ENCODE measurements at regions not wholly inside any gene's neighbourhood (a gene's known extent, or its start where the extent isn't known, plus 50 kb on each side); places are given as distances from the start of the nearest gene placed in this dataset.
"Not testable (repeated sequence)": the region's sequence is repeated elsewhere in the genome, so short reads cannot be mapped to it uniquely, and the experiment has no call there.

GRCh38 chr17:30644287-30644686 lies 167.1 kb downstream of the GOSR1 start:
- not testable (repeated sequence) for DNase-seq (ENCODE audit: low read depth in 3 of 3, low spot score in 2 of 3)

- DNase-seq (ENCODE audit: low read depth in 3 of 3, low spot score in 2 of 3), result not testable (repeated sequence)
Observed at GRCh38 chr17:30641428-30641827, 164.2 kb downstream of the GOSR1 start.

GRCh38 chr17:30639391-30639790 lies 162.2 kb downstream of the GOSR1 start:
- DNase-seq (ENCODE audit: low read depth in 3 of 3, low spot score in 2 of 3), result not testable (repeated sequence)

- DNase-seq (ENCODE audit: low read depth in 3 of 3, low spot score in 2 of 3), result not testable (repeated sequence)
Observed at GRCh38 chr17:30638968-30639367, 161.8 kb downstream of the GOSR1 start.

GRCh38 chr17:30631651-30632050 lies 154.4 kb downstream of the GOSR1 start:
- not testable (repeated sequence) for DNase-seq (ENCODE audit: low read depth in 3 of 3, low spot score in 2 of 3)

DNA sequence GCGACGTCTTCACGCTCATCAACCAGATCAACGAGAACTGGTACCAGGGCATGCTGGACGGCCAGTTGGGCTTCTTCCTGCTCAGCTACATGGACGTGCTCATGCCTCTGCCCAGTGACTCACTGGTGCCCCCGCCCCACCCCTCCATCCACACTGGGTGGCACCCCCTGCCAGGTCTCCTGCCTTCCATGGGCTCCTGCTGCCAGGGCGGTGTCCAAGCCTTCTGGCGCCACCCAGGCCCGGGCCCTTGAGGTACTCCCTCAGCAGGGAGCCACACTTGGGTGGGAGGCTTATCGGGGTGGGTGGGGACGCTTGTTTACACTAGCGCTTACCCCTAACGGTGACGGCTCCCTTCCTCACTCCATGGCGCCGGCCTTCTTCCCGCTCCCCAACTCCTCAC lies 148.2 kb downstream of the GOSR1 start:
- not testable (repeated sequence) for DNase-seq (ENCODE audit: low read depth in 3 of 3, low spot score in 2 of 3)

GRCh38 chr17:30624180-30624579 lies 147.0 kb downstream of the GOSR1 start:
- DNase-seq (ENCODE audit: low read depth in 3 of 3, low spot score in 2 of 3), result not testable (repeated sequence)

DNA sequence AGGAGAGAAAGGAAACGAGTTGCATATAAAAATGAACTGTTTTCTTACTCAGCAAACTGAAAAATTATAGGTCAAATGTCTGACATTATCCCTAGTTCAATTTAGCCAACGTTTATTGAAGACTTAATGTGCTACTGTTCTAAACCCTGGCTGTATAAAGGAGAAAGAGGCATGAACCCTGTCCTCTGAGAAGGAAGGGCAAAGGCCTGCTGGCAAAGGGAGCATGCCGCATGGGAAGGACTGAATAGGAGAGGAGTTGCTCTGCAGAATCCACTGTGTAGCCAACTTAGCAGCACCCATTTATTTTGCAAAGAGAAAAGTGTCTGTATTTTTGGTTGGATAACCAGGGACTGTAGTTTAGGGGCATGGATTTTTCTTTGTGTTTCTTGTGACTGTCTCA lies 132.5 kb downstream of the GOSR1 start:
- not testable (repeated sequence) for DNase-seq (ENCODE audit: low read depth in 3 of 3, low spot score in 2 of 3)

- DNase-seq (ENCODE audit: low read depth in 3 of 3, low spot score in 2 of 3), result no peak
Observed at GRCh38 chr17:30605523-30605922, 128.3 kb downstream of the GOSR1 start.

DNA sequence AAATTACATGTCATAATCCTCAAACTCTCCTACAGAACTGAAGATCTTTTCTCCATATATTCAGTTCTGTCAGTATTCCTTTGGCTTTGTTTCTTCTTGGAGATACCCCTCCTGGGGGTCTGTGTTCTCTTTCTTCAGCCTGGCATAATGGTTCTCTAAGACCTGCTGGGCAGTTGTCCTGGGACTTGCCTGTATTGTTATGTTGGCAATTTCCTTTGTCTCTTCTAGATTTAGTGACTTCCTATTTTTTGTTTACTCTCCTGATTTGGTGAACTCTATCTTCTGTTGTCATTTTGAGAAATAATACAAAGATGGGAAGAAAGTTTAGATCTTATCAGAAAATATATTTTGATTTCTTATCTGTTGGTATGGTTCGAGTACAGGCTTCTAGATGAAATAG lies 127.8 kb downstream of the GOSR1 start:
- no peak for DNase-seq (ENCODE audit: low read depth in 3 of 3, low spot score in 2 of 3)

- DNase-seq (ENCODE audit: low read depth in 3 of 3, low spot score in 2 of 3), result not testable (repeated sequence)
Observed at GRCh38 chr17:30602396-30602795, 125.2 kb downstream of the GOSR1 start.

- DNase-seq (ENCODE audit: low read depth in 3 of 3, low spot score in 2 of 3), result peak; percentile 3 to 29 (median 19)
Observed at GRCh38 chr17:30601984-30602383, 124.8 kb downstream of the GOSR1 start.

- peak in 2 of 3 donors; percentile 19 to 29 for DNase-seq (ENCODE audit: low read depth in 3 of 3, low spot score in 2 of 3)
Observed at GRCh38 chr17:30600830-30601494, 123.8 kb downstream of the GOSR1 start.

GRCh38 chr17:30600060-30600829 lies 123.0 kb downstream of the GOSR1 start:
- peak; percentile 54 to 74 (median 72) for DNase-seq (ENCODE audit: low read depth in 3 of 3, low spot score in 2 of 3)

- peak in 2 of 3 donors; percentile 1 to 5 for DNase-seq (ENCODE audit: low read depth in 3 of 3, low spot score in 2 of 3)
Observed at GRCh38 chr17:30599428-30600059, 122.3 kb downstream of the GOSR1 start.

DNA sequence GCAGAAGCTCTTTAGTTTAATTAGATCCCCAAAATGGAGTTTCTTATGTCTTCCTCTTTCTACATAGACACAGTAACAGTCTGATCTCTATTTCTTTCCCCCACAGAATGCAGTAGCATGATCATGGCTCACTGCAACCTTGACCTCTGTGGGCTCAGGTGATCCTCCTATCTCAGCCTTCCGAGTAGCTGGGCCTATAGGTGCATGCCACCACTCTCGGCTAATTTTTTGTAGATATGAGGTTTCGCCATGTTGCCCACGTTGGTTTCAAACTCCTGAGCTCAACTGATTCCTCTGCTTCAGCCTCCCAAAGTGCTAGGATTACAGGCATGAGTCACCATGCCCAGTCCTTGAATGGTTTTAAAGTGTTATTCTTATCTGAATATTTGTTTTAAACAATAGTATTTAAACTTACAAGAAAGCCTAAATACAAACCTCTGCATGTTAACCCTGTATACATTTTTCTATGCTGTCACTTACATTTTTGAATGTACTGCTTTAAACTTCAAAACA lies 120.6 kb downstream of the GOSR1 start:
- no peak for DNase-seq (ENCODE audit: low read depth in 3 of 3, low spot score in 2 of 3)

GRCh38 chr17:30596948-30597775 lies 120.0 kb downstream of the GOSR1 start:
- not testable (repeated sequence) for DNase-seq (ENCODE audit: low read depth in 3 of 3, low spot score in 2 of 3)

DNA sequence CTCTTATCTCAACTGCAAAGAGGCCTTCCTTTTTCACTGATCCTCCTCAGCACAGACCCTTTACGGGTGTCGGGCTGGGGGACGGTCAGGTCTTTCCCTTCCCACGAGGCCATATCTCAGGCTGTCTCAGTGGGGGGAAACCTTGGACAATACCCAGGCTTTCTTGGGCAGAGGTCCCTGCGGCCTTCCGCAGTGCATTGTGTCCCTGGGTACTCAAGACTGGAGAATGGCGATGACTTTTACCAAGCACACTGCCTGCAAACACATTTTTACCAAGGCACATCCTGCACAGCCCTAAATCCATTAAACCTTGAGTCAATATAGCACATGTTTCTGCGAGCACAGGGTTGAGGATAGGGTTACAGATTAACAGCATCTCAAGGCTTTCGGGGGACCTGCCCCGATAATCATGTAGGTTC lies 117.8 kb downstream of the GOSR1 start:
- not testable (repeated sequence) for DNase-seq (ENCODE audit: low read depth in 3 of 3, low spot score in 2 of 3)

DNA sequence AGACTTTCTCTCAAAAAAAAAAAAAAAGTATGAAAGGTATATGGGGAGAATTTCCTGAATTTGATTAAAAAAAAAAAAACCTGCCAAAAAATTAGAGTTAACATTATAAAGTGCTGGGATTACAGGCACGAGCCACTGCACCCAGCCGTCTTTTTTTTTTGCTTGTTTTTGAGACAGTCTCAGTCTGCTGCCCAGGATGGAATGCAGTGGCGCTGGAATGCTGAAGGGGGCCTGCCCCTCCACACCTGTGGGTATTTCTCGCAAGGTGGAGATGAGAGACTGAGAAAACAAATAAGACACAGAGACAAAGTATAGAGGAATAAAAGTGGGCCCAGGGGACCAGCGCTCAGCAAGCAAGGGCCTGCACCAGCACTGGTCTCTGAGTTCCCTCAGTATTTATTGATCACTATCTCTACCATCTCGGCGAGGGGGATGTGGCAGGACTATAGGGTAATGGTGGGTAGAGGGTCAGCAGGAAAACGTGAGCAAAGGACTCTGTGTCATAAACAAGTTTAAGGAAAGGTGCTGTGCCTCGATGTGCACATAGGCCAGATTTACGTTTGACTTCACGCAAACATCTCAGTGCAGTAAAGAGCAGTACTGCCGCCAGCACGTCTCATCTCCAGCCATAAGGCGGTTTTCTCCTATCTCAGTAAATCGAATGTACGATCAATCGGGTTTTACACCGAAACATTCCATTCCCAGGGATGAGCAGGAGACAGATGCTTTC lies 117.2 kb downstream of the GOSR1 start:
- no peak for DNase-seq (ENCODE audit: low read depth in 3 of 3, low spot score in 2 of 3)

Measured in right renal cortex interstitium (tissue), 3 donors.